ENCODE measurements at regions not wholly inside any gene's neighbourhood (a gene's known extent, or its start where the extent isn't known, plus 50 kb on each side); places are given as distances from the start of the nearest gene placed in this dataset.

DNA sequence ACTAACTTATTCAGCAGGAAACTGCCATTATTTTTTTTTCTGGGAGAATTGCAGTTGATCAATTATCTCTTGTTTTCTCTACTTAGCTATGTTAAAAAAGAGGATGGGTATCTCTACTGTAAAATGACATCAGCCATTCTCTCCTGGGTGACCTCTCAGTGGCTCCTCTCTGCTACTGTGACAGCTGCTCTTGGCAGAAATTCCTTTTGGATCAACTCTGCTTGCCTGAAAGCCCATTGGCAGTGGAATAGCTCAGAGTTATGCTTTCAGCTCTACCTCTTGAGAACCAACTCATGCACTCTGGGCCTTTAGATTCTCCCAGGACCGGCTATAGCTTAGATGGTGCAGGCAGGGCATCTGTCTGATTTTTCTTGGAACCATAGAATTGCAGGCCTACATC, 99.9 kb upstream of the GAP43 start:
- WGBS (ENCODE audit: low lambda C conversion rate), result 0% methylated on average over 1 of the region's 1 CpG
- CTCF ChIA-PET (ENCODE audit: low intra/inter-chr PET ratio, low total read pairs), result no interaction called here
- FAIRE-seq, result no peak

More for the DNA sequence above, 99.9 kb upstream of the GAP43 start:
- no peaks in the 10 kb centered on the region for H3K36me3 ChIP-seq (replicated peaks in 1 of 2; ENCODE audit: control insufficient read depth in 1 of 2, insufficient read depth in 2 of 2, low read length in 2 of 2)
- DNase-seq (ENCODE audit: low spot score) (no peak), ATAC-seq (no peak)
- POLR2A ChIA-PET, result no interaction called here
- in situ Hi-C loops (cut with HindIII; ENCODE audit: extremely low pct_ligation_motif_present, low pct_unique_long_range_greater_than_20kb), result no loop called here
- no peaks in the 10 kb centered on the region for H3K9me3 ChIP-seq (ENCODE audit: low read length)
- H3K4me2 ChIP-seq (ENCODE audit: low read depth, low read length), result no peak overlapping the region
- no peaks in the 10 kb centered on the region; a peak in 1 of 5 replicates for H3K27me3 ChIP-seq (ENCODE audit: control insufficient read depth in 1 of 2, insufficient read depth in 2 of 2, low read length in 2 of 2)
- H2AFZ ChIP-seq (ENCODE audit: low read length), result no peak overlapping the region
- TF ChIP-seq RAD51 (IDR thresholded peaks at IDR 0.05; ENCODE audit: borderline replicate concordance), result no peak
- no peak for TF ChIP-seq RXRA (CRISPR knock-in tag; IDR thresholded peaks at IDR 0.05)
- no peak for TF ChIP-seq ZMYM4 (CRISPR knock-in tag; IDR thresholded peaks at IDR 0.05)
- no peak for TF ChIP-seq ZSCAN25 (CRISPR knock-in tag; IDR thresholded peaks at IDR 0.05)
- no peak for TF ChIP-seq SNAPC2 (CRISPR knock-in tag; IDR thresholded peaks at IDR 0.05)
- TF ChIP-seq ZBTB3 (CRISPR knock-in tag; IDR thresholded peaks at IDR 0.05; ENCODE audit: borderline replicate concordance, low read depth), result no peak
- TF ChIP-seq SRF (IDR thresholded peaks at IDR 0.05; ENCODE audit: low read depth, low read length), result no peak
- TF ChIP-seq, protein P1, sequence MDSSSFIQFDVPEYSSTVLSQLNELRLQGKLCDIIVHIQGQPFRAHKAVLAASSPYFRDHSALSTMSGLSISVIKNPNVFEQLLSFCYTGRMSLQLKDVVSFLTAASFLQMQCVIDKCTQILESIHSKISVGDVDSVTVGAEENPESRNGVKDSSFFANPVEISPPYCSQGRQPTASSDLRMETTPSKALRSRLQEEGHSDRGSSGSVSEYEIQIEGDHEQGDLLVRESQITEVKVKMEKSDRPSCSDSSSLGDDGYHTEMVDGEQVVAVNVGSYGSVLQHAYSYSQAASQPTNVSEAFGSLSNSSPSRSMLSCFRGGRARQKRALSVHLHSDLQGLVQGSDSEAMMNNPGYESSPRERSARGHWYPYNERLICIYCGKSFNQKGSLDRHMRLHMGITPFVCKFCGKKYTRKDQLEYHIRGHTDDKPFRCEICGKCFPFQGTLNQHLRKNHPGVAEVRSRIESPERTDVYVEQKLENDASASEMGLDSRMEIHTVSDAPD (CRISPR knock-in tag; IDR thresholded peaks at IDR 0.05), result no peak
- TF ChIP-seq NFE2L1 (CRISPR knock-in tag; IDR thresholded peaks at IDR 0.05; ENCODE audit: borderline replicate concordance), result no peak
- no peak for TF ChIP-seq TCF7 (IDR thresholded peaks at IDR 0.05; ENCODE audit: low read depth)
- TF ChIP-seq YEATS2 (CRISPR knock-in tag; IDR thresholded peaks at IDR 0.05; ENCODE audit: borderline replicate concordance), result no peak
- no peak for TF ChIP-seq ATAD3A (CRISPR knock-in tag; IDR thresholded peaks at IDR 0.05)
- TF ChIP-seq ZNF552 (CRISPR knock-in tag; IDR thresholded peaks at IDR 0.05; ENCODE audit: borderline replicate concordance), result no peak
- TF ChIP-seq, protein P2, sequence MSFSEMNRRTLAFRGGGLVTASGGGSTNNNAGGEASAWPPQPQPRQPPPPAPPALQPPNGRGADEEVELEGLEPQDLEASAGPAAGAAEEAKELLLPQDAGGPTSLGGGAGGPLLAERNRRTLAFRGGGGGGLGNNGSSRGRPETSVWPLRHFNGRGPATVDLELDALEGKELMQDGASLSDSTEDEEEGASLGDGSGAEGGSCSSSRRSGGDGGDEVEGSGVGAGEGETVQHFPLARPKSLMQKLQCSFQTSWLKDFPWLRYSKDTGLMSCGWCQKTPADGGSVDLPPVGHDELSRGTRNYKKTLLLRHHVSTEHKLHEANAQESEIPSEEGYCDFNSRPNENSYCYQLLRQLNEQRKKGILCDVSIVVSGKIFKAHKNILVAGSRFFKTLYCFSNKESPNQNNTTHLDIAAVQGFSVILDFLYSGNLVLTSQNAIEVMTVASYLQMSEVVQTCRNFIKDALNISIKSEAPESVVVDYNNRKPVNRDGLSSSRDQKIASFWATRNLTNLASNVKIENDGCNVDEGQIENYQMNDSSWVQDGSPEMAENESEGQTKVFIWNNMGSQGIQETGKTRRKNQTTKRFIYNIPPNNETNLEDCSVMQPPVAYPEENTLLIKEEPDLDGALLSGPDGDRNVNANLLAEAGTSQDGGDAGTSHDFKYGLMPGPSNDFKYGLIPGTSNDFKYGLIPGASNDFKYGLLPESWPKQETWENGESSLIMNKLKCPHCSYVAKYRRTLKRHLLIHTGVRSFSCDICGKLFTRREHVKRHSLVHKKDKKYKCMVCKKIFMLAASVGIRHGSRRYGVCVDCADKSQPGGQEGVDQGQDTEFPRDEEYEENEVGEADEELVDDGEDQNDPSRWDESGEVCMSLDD (CRISPR knock-in tag; IDR thresholded peaks at IDR 0.05; ENCODE audit: borderline replicate concordance), result no peak
- no peak for TF ChIP-seq TSC22D2 (CRISPR knock-in tag; IDR thresholded peaks at IDR 0.05; ENCODE audit: borderline replicate concordance)
- no peak overlapping the region for H3K9ac ChIP-seq (ENCODE audit: insufficient read depth, low read depth, low read length)
- no TSS peak for BruUV-seq (replicated peaks)
- H3K27ac ChIP-seq (ENCODE audit: extremely low read length, insufficient read depth, low read length), result no peak overlapping the region
- intact Hi-C loops (cut with micrococcal nuclease; ENCODE audit: unreplicated experiment), result no loop called here
- H4K20me1 ChIP-seq (ENCODE audit: insufficient read depth, low read length), result no peaks in the 10 kb centered on the region
- H3K79me2 ChIP-seq (ENCODE audit: insufficient read depth, low read length), result no peaks in the 10 kb centered on the region
- no peaks in the 10 kb centered on the region for H3K4me1 ChIP-seq (ENCODE audit: insufficient read depth, low read length)
- no peak overlapping the region for H3K4me3 ChIP-seq (replicated peaks in 1 of 3; ENCODE audit: insufficient read depth in 1 of 3, low read depth in 2 of 3, low read length in 3 of 3)

Data from HepG2 (cell line).